NCI-H2227 (cell line): ENCODE measurements at regions not wholly inside any gene's neighbourhood (a gene's known extent, or its start where the extent isn't known, plus 50 kb on each side); places are given as distances from the start of the nearest gene placed in this dataset.

Source experiments
- DNase-seq: peaks from one replicate; lab custom pipeline; 2025; ENCODE audit not compliant: unreplicated experiment; lab: John Stamatoyannopoulos, UW

GRCh38 chr3:152051501-152052404 lies 178.3 kb downstream of the SUCNR1 start:
- no peak for DNase-seq

- no peak for DNase-seq
Observed at GRCh38 chr3:152053866-152054265, 180.4 kb downstream of the SUCNR1 start.

- no peak for DNase-seq
Observed at GRCh38 chr3:152054315-152054714, 180.9 kb downstream of the SUCNR1 start.

- DNase-seq, result no peak
Observed at GRCh38 chr3:152056073-152056472, 182.6 kb downstream of the SUCNR1 start.

GRCh38 chr3:152056481-152056880 lies 183.0 kb downstream of the SUCNR1 start:
- no peak for DNase-seq

GRCh38 chr3:152056987-152057386 lies 183.5 kb downstream of the SUCNR1 start:
- no peak for DNase-seq

- DNase-seq, result no peak
Observed at GRCh38 chr3:152058856-152059255, 185.4 kb downstream of the SUCNR1 start.

GRCh38 chr3:152060701-152061100 lies 187.3 kb downstream of the SUCNR1 start:
- no peak for DNase-seq

GRCh38 chr3:152061296-152061695 lies 187.9 kb downstream of the SUCNR1 start:
- DNase-seq, result no peak

GRCh38 chr3:152069871-152070270 lies 196.4 kb downstream of the SUCNR1 start:
- DNase-seq, result no peak

GRCh38 chr3:152071315-152071714 lies 197.4 kb upstream of the MBNL1 start:
- no peak for DNase-seq

GRCh38 chr3:152071924-152072323 lies 196.8 kb upstream of the MBNL1 start:
- DNase-seq, result no peak

- DNase-seq, result no peak
Observed at GRCh38 chr3:152073267-152073666, 195.5 kb upstream of the MBNL1 start.

- DNase-seq, result no peak
Observed at GRCh38 chr3:152076148-152076547, 192.6 kb upstream of the MBNL1 start.

- DNase-seq, result no peak
Observed at GRCh38 chr3:152079980-152080379, 188.7 kb upstream of the MBNL1 start.

- DNase-seq, result no peak
Observed at GRCh38 chr3:152083135-152083534, 185.6 kb upstream of the MBNL1 start.

GRCh38 chr3:152084441-152085158 lies 184.1 kb upstream of the MBNL1 start:
- DNase-seq, result no peak

- no peak for DNase-seq
Observed at GRCh38 chr3:152087153-152087552, 181.6 kb upstream of the MBNL1 start.

GRCh38 chr3:152089528-152089927 lies 179.2 kb upstream of the MBNL1 start:
- DNase-seq, result no peak

- no peak for DNase-seq
Observed at GRCh38 chr3:152091725-152092124, 177.0 kb upstream of the MBNL1 start.

- no peak for DNase-seq
Observed at GRCh38 chr3:152093901-152094300, 174.8 kb upstream of the MBNL1 start.

- DNase-seq, result no peak
Observed at GRCh38 chr3:152094406-152094805, 174.3 kb upstream of the MBNL1 start.
